HL-60 (cell line): ENCODE measurements at regions not wholly inside any gene's neighbourhood (a gene's known extent, or its start where the extent isn't known, plus 50 kb on each side); places are given as distances from the start of the nearest gene placed in this dataset.

Experiments
- DNase-seq, 2 experiments: peaks; one replicate each; pipeline ENCODE4 v3.0.0-alpha.2; 2010 to 2020; ENCODE audit warnings: low read depth in 1 of 2, low spot score in 1 of 2
- H3K27ac ChIP-seq: fragments of 250-450 bp; sonication (Bioruptor Pico); replicated peaks from 2 replicates; pipeline ENCODE4 v1.5.1; 2020; ENCODE audit warnings: mild to moderate bottlenecking, moderate library complexity
- H3K27me3 ChIP-seq: fragments of 250-450 bp; sonication (Bioruptor Pico); 2 replicates; pipeline ENCODE4 v1.5.1; 2021; ENCODE audit warnings: mild to moderate bottlenecking, moderate library complexity; ENCODE audit not compliant: insufficient read depth, poor library complexity, severe bottlenecking
- H3K4me3 ChIP-seq: replicated peaks from 2 replicates; pipeline ENCODE4 v1.5.1; 2011; ENCODE audit warnings: mild to moderate bottlenecking, control low read depth, low read length; ENCODE audit not compliant: insufficient read depth
- CTCF ChIP-seq: IDR thresholded peaks from one replicate; pipeline ENCODE4 v1.5.1; 2011; ENCODE audit warnings: low read length, control low read depth, inconsistent platforms; ENCODE audit not compliant: insufficient read depth
- GABPA ChIP-seq: IDR thresholded peaks from 2 replicates; pipeline ENCODE4 v1.6.1; 2012; ENCODE audit warnings: low read depth
- POLR2AphosphoS5 ChIP-seq: IDR thresholded peaks from 2 replicates; pipeline ENCODE4 v1.6.1; 2012; ENCODE audit warnings: low read depth
- SPI1 ChIP-seq: IDR thresholded peaks from 2 replicates; pipeline ENCODE4 v1.6.1; 2012; ENCODE audit warnings: low read depth, mild to moderate bottlenecking, borderline replicate concordance
- TF ChIP-seq, protein P1 (sequence below): IDR thresholded peaks from 2 replicates; pipeline ENCODE4 v1.6.1; 2012; ENCODE audit warnings: low read depth; ENCODE audit not compliant: insufficient replicate concordance

DNA sequence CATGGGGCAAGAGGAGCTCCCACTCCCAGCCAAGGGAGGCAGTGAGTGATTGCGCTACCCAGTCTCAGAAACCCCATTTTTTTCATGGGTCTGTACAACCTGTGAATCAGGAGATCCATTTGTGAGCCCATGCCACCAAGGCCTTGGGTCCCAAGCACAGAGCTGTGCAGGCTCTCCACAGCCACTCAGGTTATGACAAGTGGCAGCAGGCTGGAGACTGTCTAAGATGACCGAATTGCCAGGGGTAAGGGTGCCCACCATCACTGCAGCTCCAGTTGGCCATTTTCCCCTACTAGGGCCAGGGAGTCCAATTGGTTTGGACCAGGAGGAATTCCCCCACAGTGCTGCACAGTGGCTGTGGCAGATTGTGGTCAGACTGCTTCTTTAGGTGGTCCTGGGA, 407.5 kb upstream of the KLHL4 start:
- Histone ChIP-seq H3K4me3 (no peak overlapping the region), H3K27me3 (no peaks in the 10 kb centered on the region), H3K27ac (no peak overlapping the region)
- TF ChIP-seq CTCF: no peak
- TF ChIP-seq, protein P1, sequence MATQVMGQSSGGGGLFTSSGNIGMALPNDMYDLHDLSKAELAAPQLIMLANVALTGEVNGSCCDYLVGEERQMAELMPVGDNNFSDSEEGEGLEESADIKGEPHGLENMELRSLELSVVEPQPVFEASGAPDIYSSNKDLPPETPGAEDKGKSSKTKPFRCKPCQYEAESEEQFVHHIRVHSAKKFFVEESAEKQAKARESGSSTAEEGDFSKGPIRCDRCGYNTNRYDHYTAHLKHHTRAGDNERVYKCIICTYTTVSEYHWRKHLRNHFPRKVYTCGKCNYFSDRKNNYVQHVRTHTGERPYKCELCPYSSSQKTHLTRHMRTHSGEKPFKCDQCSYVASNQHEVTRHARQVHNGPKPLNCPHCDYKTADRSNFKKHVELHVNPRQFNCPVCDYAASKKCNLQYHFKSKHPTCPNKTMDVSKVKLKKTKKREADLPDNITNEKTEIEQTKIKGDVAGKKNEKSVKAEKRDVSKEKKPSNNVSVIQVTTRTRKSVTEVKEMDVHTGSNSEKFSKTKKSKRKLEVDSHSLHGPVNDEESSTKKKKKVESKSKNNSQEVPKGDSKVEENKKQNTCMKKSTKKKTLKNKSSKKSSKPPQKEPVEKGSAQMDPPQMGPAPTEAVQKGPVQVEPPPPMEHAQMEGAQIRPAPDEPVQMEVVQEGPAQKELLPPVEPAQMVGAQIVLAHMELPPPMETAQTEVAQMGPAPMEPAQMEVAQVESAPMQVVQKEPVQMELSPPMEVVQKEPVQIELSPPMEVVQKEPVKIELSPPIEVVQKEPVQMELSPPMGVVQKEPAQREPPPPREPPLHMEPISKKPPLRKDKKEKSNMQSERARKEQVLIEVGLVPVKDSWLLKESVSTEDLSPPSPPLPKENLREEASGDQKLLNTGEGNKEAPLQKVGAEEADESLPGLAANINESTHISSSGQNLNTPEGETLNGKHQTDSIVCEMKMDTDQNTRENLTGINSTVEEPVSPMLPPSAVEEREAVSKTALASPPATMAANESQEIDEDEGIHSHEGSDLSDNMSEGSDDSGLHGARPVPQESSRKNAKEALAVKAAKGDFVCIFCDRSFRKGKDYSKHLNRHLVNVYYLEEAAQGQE: no peak
- no peak for DNase-seq

GRCh38 chrX:87140800-87141483, 376.7 kb upstream of the KLHL4 start:
- Histone ChIP-seq H3K27me3 (no peaks in the 10 kb centered on the region), H3K27ac (no peak overlapping the region), H3K4me3 (no peak overlapping the region)
- DNase-seq: no peak
- no peak for TF ChIP-seq CTCF
- TF ChIP-seq GABPA: no peak
- no peak for TF ChIP-seq POLR2AphosphoS5
- TF ChIP-seq SPI1: no peak
- TF ChIP-seq, protein P1: no peak

DNA sequence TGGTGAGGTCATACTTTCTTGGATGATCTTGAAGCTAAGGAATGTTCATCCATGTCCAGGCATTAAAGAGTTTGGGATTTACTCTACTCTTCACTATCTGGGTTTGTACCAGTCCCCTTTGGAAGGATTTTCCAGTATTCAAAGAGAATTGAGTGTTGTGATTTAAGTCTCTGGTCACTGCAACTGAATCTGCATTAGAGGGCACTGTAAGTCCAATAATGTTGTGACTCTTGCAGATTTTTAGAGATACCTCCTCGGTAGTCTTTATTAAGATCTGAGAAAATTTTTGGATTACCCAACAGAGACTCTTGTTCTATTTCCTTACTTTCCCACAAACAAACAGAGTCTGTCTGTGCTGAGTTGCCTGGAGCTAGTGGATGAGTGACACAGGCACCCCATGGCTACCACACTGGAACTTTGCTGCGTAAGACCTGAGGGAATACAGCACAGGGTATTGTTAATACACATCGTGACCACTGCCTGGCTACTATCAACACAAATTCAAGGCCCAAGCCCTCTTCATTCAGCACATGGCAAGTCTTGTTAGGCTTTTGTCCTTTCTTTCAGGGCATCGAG, 357.1 kb upstream of the KLHL4 start:
- no peak overlapping the region for H3K4me3 ChIP-seq
- H3K27ac ChIP-seq: no peak overlapping the region
- TF ChIP-seq CTCF: no peak
- no peak for TF ChIP-seq POLR2AphosphoS5
- TF ChIP-seq, protein P1: no peak
- TF ChIP-seq GABPA: no peak
- no peak for TF ChIP-seq SPI1
- no peaks in the 10 kb centered on the region for H3K27me3 ChIP-seq
- DNase-seq: no peak
